RWPE2 (cell line): ENCODE measurements at regions not wholly inside any gene's neighbourhood (a gene's known extent, or its start where the extent isn't known, plus 50 kb on each side); places are given as distances from the start of the nearest gene placed in this dataset.

Source experiments
- ATAC-seq: fragments of 200-7000 bp; cut with Tn5 transposase; 3 replicates; pipeline ENCODE4 v1.9.1; 2021; ENCODE audit warnings: low read depth
- DNase-seq: peaks from one replicate; pipeline ENCODE4 v3.0.0-alpha.2; 2020; ENCODE audit warnings: low spot score
- H3K27ac ChIP-seq: fragments of 450-650 bp; 2 replicates; pipeline ENCODE4 v1.5.1; 2017; ENCODE audit warnings: mild to moderate bottlenecking; ENCODE audit not compliant: poor library complexity, severe bottlenecking
- H3K27me3 ChIP-seq: fragments of 250-450 bp; sonication (Bioruptor Pico); 2 replicates; pipeline ENCODE4 v1.5.1; 2021; ENCODE audit warnings: mild to moderate bottlenecking, moderate library complexity; ENCODE audit not compliant: insufficient read depth, poor library complexity, severe bottlenecking
- H3K36me3 ChIP-seq: fragments of 250-450 bp; sonication (Bioruptor Pico); 2 replicates; pipeline ENCODE4 v1.5.1; 2020; ENCODE audit warnings: low read depth, mild to moderate bottlenecking, moderate library complexity
- H3K4me1 ChIP-seq: fragments of 250-450 bp; sonication (Bioruptor Pico); 2 replicates; pipeline ENCODE4 v1.5.1; 2021; ENCODE audit warnings: mild to moderate bottlenecking, moderate library complexity; ENCODE audit not compliant: insufficient read depth, poor library complexity, severe bottlenecking
- H3K4me3 ChIP-seq: fragments of 250-450 bp; sonication (Bioruptor Pico); 2 replicates; pipeline ENCODE4 v1.5.1; 2021; ENCODE audit warnings: mild to moderate bottlenecking, moderate library complexity; ENCODE audit not compliant: severe bottlenecking
- H3K9me3 ChIP-seq: fragments of 250-450 bp; sonication (Bioruptor Pico); 2 replicates; pipeline ENCODE4 v1.5.1; 2021; ENCODE audit warnings: mild to moderate bottlenecking, moderate library complexity; ENCODE audit not compliant: severe bottlenecking
- CTCF ChIP-seq: fragments of 450-650 bp; IDR thresholded peaks from one replicate; pipeline ENCODE4 v1.5.1; 2017; ENCODE audit warnings: mild to moderate bottlenecking, moderate library complexity; ENCODE audit not compliant: poor library complexity, severe bottlenecking

- ATAC-seq, result no peak
- DNase-seq, result no peak
- Histone ChIP-seq H3K36me3 (no peaks in the 10 kb centered on the region), H3K9me3 (no peaks in the 10 kb centered on the region), H3K4me3 (no peak overlapping the region), H3K27me3 (no peaks in the 10 kb centered on the region), H3K27ac (no peak overlapping the region), H3K4me1 (no peaks in the 10 kb centered on the region)
- TF ChIP-seq CTCF, result no peak
These were observed 586.4 kb upstream of the TMPRSS15 start for GRCh38 chr21:18989953-18990495.

- H3K27me3 ChIP-seq, result peaks cover 3% of the 10 kb centered on the region
- DNase-seq, result no peak
- H3K9me3 ChIP-seq, result no peaks in the 10 kb centered on the region
- no peak overlapping the region for H3K4me3 ChIP-seq
- H3K36me3 ChIP-seq, result no peaks in the 10 kb centered on the region
- no peak overlapping the region for H3K27ac ChIP-seq
- no peak for ATAC-seq
- no peaks in the 10 kb centered on the region for H3K4me1 ChIP-seq
- no peak for TF ChIP-seq CTCF
These were observed 588.3 kb upstream of the TMPRSS15 start for GRCh38 chr21:18991846-18992245.

GRCh38 chr21:19010251-19010650 is 606.7 kb upstream of the TMPRSS15 start:
- ATAC-seq, result no peak
- Histone ChIP-seq H3K4me1 (no peaks in the 10 kb centered on the region), H3K4me3 (no peak overlapping the region), H3K27me3 (peaks cover 5% of the 10 kb centered on the region), H3K36me3 (no peaks in the 10 kb centered on the region), H3K27ac (no peak overlapping the region), H3K9me3 (no peaks in the 10 kb centered on the region)
- no peak for DNase-seq
- TF ChIP-seq CTCF, result no peak

- H3K36me3 ChIP-seq, result no peaks in the 10 kb centered on the region
- peaks cover 6% of the 10 kb centered on the region for H3K27me3 ChIP-seq
- DNase-seq, result no peak
- H3K4me1 ChIP-seq, result no peaks in the 10 kb centered on the region
- no peak for TF ChIP-seq CTCF
- no peak overlapping the region for H3K27ac ChIP-seq
- no peaks in the 10 kb centered on the region for H3K9me3 ChIP-seq
- no peak overlapping the region for H3K4me3 ChIP-seq
- no peak for ATAC-seq
These were observed 607.4 kb upstream of the TMPRSS15 start for GRCh38 chr21:19010996-19011395.

GRCh38 chr21:19011451-19011850 is 607.9 kb upstream of the TMPRSS15 start:
- H3K4me3 ChIP-seq, result no peak overlapping the region
- no peaks in the 10 kb centered on the region for H3K4me1 ChIP-seq
- TF ChIP-seq CTCF, result no peak
- peaks cover 6% of the 10 kb centered on the region for H3K27me3 ChIP-seq
- H3K27ac ChIP-seq, result no peak overlapping the region
- no peaks in the 10 kb centered on the region for H3K36me3 ChIP-seq
- H3K9me3 ChIP-seq, result no peaks in the 10 kb centered on the region
- DNase-seq (no peak), ATAC-seq (no peak)
